IMR-90 (cell line): ENCODE measurements at regions not wholly inside any gene's neighbourhood (a gene's known extent, or its start where the extent isn't known, plus 50 kb on each side); places are given as distances from the start of the nearest gene placed in this dataset.

Source experiments
- ATAC-seq: fragments of 200-7000 bp; cut with Tn5 transposase; 2 replicates; pipeline ENCODE4 v1.9.1; 2020; ENCODE audit warnings: low read depth, mild to moderate bottlenecking, moderate library complexity
- BruUV-seq: library from RNA; stranded (reverse); fragments of 400-500 nt; replicated peaks from 2 replicates; lab custom pipeline; 2021; lab: Mats Ljungman, UMichigan
- CTCF ChIA-PET: fragments of 300-600 bp; formaldehyde crosslinking; extraction: SDS; loops from one replicate; lab custom pipeline; 2021; ENCODE audit warnings: antibody characterized with exemption; lab: Yijun Ruan, JAX
- POLR2A ChIA-PET: fragments of 300-600 bp; sonication (Branson Sonifier 250); formaldehyde crosslinking; loops from one replicate; lab custom pipeline; 2022; ENCODE audit warnings: antibody characterized with exemption; ENCODE audit not compliant: unreplicated experiment; lab: Charles Lee
- DNase-seq: peaks from one replicate; pipeline ENCODE4 v3.0.0; 2013
- H2AFZ ChIP-seq: replicated peaks from 2 replicates; pipeline ENCODE3; 2013; ENCODE audit warnings: low read length, mild to moderate bottlenecking; ENCODE audit not compliant: poor library complexity
- H2AK5ac ChIP-seq: 2 replicates; pipeline ENCODE4 v1.6.1; 2013; ENCODE audit warnings: low read depth, low read length, inconsistent platforms
- H2AK9ac ChIP-seq: replicated peaks from 2 replicates; pipeline ENCODE3; 2013; ENCODE audit warnings: mild to moderate bottlenecking, low read depth, low read length, moderate library complexity; ENCODE audit not compliant: poor library complexity
- H2BK120ac ChIP-seq: 2 replicates; pipeline ENCODE4 v1.6.1; 2013; ENCODE audit warnings: low read depth, low read length, inconsistent platforms
- H2BK15ac ChIP-seq: 3 replicates; pipeline ENCODE4 v1.6.1; 2013; ENCODE audit warnings: low read depth, low read length, inconsistent platforms
- H2BK20ac ChIP-seq: 2 replicates; pipeline ENCODE4 v1.6.1; 2013; ENCODE audit warnings: low read depth, mild to moderate bottlenecking, inconsistent platforms, low read length, moderate library complexity
- H2BK5ac ChIP-seq: 2 replicates; pipeline ENCODE4 v1.6.1; 2013; ENCODE audit warnings: mild to moderate bottlenecking, low read depth, low read length, inconsistent platforms; ENCODE audit not compliant: poor library complexity, severe bottlenecking
- H3K14ac ChIP-seq: replicated peaks from 2 replicates; pipeline ENCODE4 v1.6.1; 2013; ENCODE audit warnings: low read depth, low read length, inconsistent platforms
- H3K18ac ChIP-seq: 2 replicates; pipeline ENCODE4 v1.6.1; 2013; ENCODE audit warnings: low read depth, low read length, control low read depth
- H3K23ac ChIP-seq: 2 replicates; pipeline ENCODE4 v1.6.1; 2013; ENCODE audit warnings: low read depth, low read length, inconsistent platforms
- H3K27ac ChIP-seq: 2 replicates; pipeline ENCODE4 v1.5.1; 2013; ENCODE audit warnings: mild to moderate bottlenecking, control low read depth, low read length; ENCODE audit not compliant: insufficient read depth
- H3K27me3 ChIP-seq: 2 replicates; pipeline ENCODE4 v1.6.1; 2013; ENCODE audit warnings: low read length; ENCODE audit not compliant: control insufficient read depth, insufficient read depth
- H3K36me3 ChIP-seq: 2 replicates; pipeline ENCODE4 v1.6.1; 2013; ENCODE audit warnings: low read length, mixed read lengths; ENCODE audit not compliant: control insufficient read depth, insufficient read depth
- H3K4ac ChIP-seq: 2 replicates; pipeline ENCODE4 v1.6.1; 2013; ENCODE audit warnings: low read depth, low read length, inconsistent platforms
- H3K4me1 ChIP-seq: 2 replicates; pipeline ENCODE4 v1.6.1; 2013; ENCODE audit warnings: low read length, mixed read lengths; ENCODE audit not compliant: control insufficient read depth, insufficient read depth
- H3K4me2 ChIP-seq: 2 replicates; pipeline ENCODE4 v1.6.1; 2013; ENCODE audit warnings: low read depth, mild to moderate bottlenecking, control low read depth, low read length, moderate library complexity
- H3K4me3 ChIP-seq: 2 replicates; pipeline ENCODE4 v1.5.1; 2013; ENCODE audit warnings: low read depth, mild to moderate bottlenecking, control low read depth, low read length, moderate library complexity; ENCODE audit not compliant: insufficient read depth
- H3K56ac ChIP-seq: 2 replicates; pipeline ENCODE4 v1.6.1; 2013; ENCODE audit warnings: low read length, inconsistent platforms; ENCODE audit not compliant: insufficient read depth; ENCODE audit errors: extremely low read depth
- H3K79me1 ChIP-seq, 2 experiments: 2 replicates each; pipeline ENCODE4 v1.6.1; 2013; ENCODE audit warnings: low read length in 2 of 2, inconsistent platforms in 1 of 2, low read depth in 1 of 2
- H3K9ac ChIP-seq: 2 replicates; pipeline ENCODE4 v1.6.1; 2013; ENCODE audit warnings: low read depth, low read length, control low read depth
- H3K9me1 ChIP-seq: 2 replicates; pipeline ENCODE4 v1.6.1; 2013; ENCODE audit warnings: low read length, inconsistent platforms; ENCODE audit not compliant: insufficient read depth
- H3K9me3 ChIP-seq: 2 replicates; pipeline ENCODE4 v1.6.1; 2013; ENCODE audit warnings: low read length; ENCODE audit not compliant: control insufficient read depth, insufficient read depth
- H4K20me1 ChIP-seq: 2 replicates; pipeline ENCODE4 v1.6.1; 2013; ENCODE audit warnings: low read length, inconsistent platforms; ENCODE audit not compliant: insufficient read depth
- H4K5ac ChIP-seq: 2 replicates; pipeline ENCODE4 v1.6.1; 2013; ENCODE audit warnings: mild to moderate bottlenecking, low read depth, low read length, control low read depth
- H4K8ac ChIP-seq, 2 experiments: 2 replicates each; pipeline ENCODE4 v1.6.1; 2013; ENCODE audit warnings: low read depth in 2 of 2, low read length in 2 of 2, control low read depth in 1 of 2, inconsistent platforms in 1 of 2
- H4K91ac ChIP-seq: 2 replicates; pipeline ENCODE4 v1.6.1; 2013; ENCODE audit warnings: low read depth, low read length, inconsistent platforms; ENCODE audit not compliant: insufficient read depth
- CEBPB ChIP-seq: IDR thresholded peaks from 2 replicates; pipeline ENCODE4 v1.6.1; 2012; ENCODE audit warnings: low read depth, low read length, improper control_type of control experiment
- CTCF ChIP-seq: conservative IDR thresholded peaks from 2 replicates; pipeline ENCODE4 v1.5.1; 2012; ENCODE audit warnings: mild to moderate bottlenecking, low read depth, low read length, improper control_type of control experiment
- ELK1 ChIP-seq: fragments of 150-350 bp; IDR thresholded peaks from 2 replicates; pipeline ENCODE4 v1.6.1; 2016; ENCODE audit warnings: low read depth, mild to moderate bottlenecking, low read length, moderate library complexity, borderline replicate concordance
- FOS ChIP-seq: fragments of 150-350 bp; IDR thresholded peaks from 2 replicates; pipeline ENCODE4 v1.6.1; 2016; ENCODE audit warnings: low read depth, low read length
- MAFK ChIP-seq: IDR thresholded peaks from 2 replicates; pipeline ENCODE4 v1.6.1; 2012; ENCODE audit warnings: low read depth, low read length, improper control_type of control experiment
- MAZ ChIP-seq: IDR thresholded peaks from 2 replicates; pipeline ENCODE4 v1.6.1; 2012; ENCODE audit warnings: low read depth, mild to moderate bottlenecking, low read length, improper control_type of control experiment, moderate library complexity, borderline replicate concordance
- MXI1 ChIP-seq: IDR thresholded peaks from 2 replicates; pipeline ENCODE4 v1.6.1; 2012; ENCODE audit warnings: low read depth, mild to moderate bottlenecking, low read length, moderate library complexity, borderline replicate concordance
- RAD21 ChIP-seq: IDR thresholded peaks from 2 replicates; pipeline ENCODE4 v1.6.1; 2012; ENCODE audit warnings: low read length, improper control_type of control experiment
- RCOR1 ChIP-seq: IDR thresholded peaks from 2 replicates; pipeline ENCODE4 v1.6.1; 2012; ENCODE audit warnings: mild to moderate bottlenecking, low read length, improper control_type of control experiment; ENCODE audit not compliant: insufficient replicate concordance
- RFX5 ChIP-seq: IDR thresholded peaks from 2 replicates; pipeline ENCODE4 v1.8.0; 2012; ENCODE audit warnings: low read depth, mild to moderate bottlenecking, low read length, moderate library complexity
- USF2 ChIP-seq: fragments of 150-350 bp; IDR thresholded peaks from 2 replicates; pipeline ENCODE4 v1.6.1; 2017; ENCODE audit warnings: mild to moderate bottlenecking, antibody characterized with exemption, low read length, low read depth
- WGBS, 2 experiments: methylation state at CpG; one replicate each; pipeline versions ENCODE4 v1.1.5 to v1.1.7; 2013; ENCODE audit warnings: missing lambda C conversion rate in 2 of 2; ENCODE audit not compliant: insufficient read length in 1 of 2; ENCODE audit errors: extremely low coverage in 2 of 2; 5-methylcytosine and 5-hydroxymethylcytosine counted together
- dilution Hi-C: fragments of 300-500 bp; cut with HindIII; formaldehyde crosslinking; loops from one replicate; pipeline ENCODE4 v1.14.3; 2018; ENCODE audit warnings: low sequenced_read_pairs; ENCODE audit not compliant: unreplicated experiment
- in situ Hi-C: fragments of 300-500 bp; cut with MboI; formaldehyde crosslinking; loops from 3 replicates; pipeline ENCODE4 v1.14.3; 2019; ENCODE audit warnings: low sequenced_read_pairs, inconsistent platforms, mixed read lengths
- intact Hi-C: fragments of 100-400 bp; cut with micrococcal nuclease; formaldehyde crosslinking; loops from 2 replicates; pipeline ENCODE4 v1.10.0; 2022

GRCh38 chr18:8926464-8926863 lies 176.0 kb upstream of the NDUFV2 start:
- Histone ChIP-seq H4K91ac (no peak overlapping the region), H3K4me3 (no peak overlapping the region), H3K9me3 (peaks cover 16% of the 10 kb centered on the region), H3K4ac (no peak overlapping the region), H3K27ac (no peak overlapping the region), H3K56ac (no peak overlapping the region), H2AFZ (no peak overlapping the region), H2BK20ac (no peak overlapping the region), H2AK9ac (no peak overlapping the region), H3K4me2 (no peak overlapping the region), H2BK15ac (no peak overlapping the region), H4K5ac (no peak overlapping the region), H3K27me3 (no peaks in the 10 kb centered on the region), H3K18ac (no peak overlapping the region), H3K9me1 (no peaks in the 10 kb centered on the region), H3K36me3 (no peaks in the 10 kb centered on the region), H3K79me1 (no peaks in the 10 kb centered on the region), H3K14ac (no peak overlapping the region), H2BK120ac (no peak overlapping the region), H4K8ac (no peak overlapping the region), H3K23ac (no peak overlapping the region), H2BK5ac (no peak overlapping the region), H2AK5ac (no peak overlapping the region), H3K9ac (no peak overlapping the region), H4K20me1 (no peaks in the 10 kb centered on the region), H3K4me1 (peaks cover 3% of the 10 kb centered on the region)
- POLR2A ChIA-PET = no interaction called here
- WGBS, 2 experiments = no CpG with 5 or more reads among the region's 2 CpGs
- TF ChIP-seq FOS = no peak
- TF ChIP-seq RCOR1 = no peak
- no peak for TF ChIP-seq ELK1
- no peak for TF ChIP-seq RFX5
- TF ChIP-seq RAD21 = no peak
- TF ChIP-seq MXI1 = no peak
- TF ChIP-seq MAFK = no peak
- no peak for TF ChIP-seq MAZ
- TF ChIP-seq USF2 = no peak
- no peak for TF ChIP-seq CEBPB
- no peak for TF ChIP-seq CTCF
- dilution Hi-C loops = no loop called here
- no TSS peak for BruUV-seq
- in situ Hi-C loops = no loop called here
- intact Hi-C loops = no loop called here
- no peak for ATAC-seq
- CTCF ChIA-PET = no interaction called here
- no peak for DNase-seq
